ENCODE measurements at regions not wholly inside any gene's neighbourhood (a gene's known extent, or its start where the extent isn't known, plus 50 kb on each side); places are given as distances from the start of the nearest gene placed in this dataset.

DNA sequence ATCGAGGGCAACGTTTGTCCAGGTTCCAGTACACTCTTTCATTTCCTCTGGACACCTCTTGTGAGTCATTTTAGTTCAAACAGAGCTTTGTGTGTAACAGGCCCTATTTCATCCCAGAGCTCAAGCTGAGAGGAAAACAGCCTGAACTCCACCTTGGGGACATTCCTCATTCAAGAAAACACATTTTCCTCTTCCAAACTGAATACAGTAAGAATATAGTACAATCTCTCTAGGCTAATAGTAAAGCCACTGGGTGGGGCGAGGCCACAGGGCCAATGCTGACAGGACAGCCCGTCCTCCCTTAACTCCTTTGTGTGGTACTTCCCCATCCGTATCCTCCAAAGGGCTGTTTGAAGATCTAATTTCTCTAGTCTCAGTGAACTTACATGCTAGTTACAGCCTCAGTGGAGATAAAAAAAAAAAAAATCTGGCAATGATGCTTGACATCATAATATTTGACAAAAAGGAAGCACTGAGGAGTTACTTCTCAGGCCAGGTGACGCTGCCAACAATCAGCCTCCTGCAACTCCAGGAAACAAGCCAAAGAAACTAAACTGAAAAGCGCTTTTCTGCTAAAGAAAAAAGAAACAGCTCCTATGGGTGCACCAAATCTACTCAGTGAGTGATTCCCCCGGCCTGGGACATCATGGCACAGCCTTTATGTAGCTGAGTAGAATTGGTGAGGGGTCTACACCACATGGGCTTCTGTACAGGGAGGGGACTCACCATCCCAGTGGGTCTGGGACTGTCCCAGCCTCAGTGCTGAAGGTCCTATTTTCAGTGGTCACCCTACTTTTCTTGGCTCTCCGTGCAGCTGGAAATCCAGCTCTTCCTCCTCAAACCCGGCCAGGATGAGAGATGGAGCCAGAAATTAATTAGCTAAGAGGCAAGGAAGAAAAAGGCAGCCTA lies 238.2 kb upstream of the NEBL start (continued):
- TF ChIP-seq, protein P1, sequence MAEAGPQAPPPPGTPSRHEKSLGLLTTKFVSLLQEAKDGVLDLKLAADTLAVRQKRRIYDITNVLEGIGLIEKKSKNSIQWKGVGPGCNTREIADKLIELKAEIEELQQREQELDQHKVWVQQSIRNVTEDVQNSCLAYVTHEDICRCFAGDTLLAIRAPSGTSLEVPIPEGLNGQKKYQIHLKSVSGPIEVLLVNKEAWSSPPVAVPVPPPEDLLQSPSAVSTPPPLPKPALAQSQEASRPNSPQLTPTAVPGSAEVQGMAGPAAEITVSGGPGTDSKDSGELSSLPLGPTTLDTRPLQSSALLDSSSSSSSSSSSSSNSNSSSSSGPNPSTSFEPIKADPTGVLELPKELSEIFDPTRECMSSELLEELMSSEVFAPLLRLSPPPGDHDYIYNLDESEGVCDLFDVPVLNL (IDR thresholded peaks at IDR 0.05; ENCODE audit: low read depth, low read length): no peak
- TF ChIP-seq IRF4 (IDR thresholded peaks at IDR 0.05; ENCODE audit: low read depth, low read length): no peak
- no peak for TF ChIP-seq HDAC6 (IDR thresholded peaks at IDR 0.05; ENCODE audit: unreplicated experiment)
- no peak for TF ChIP-seq MTA3 (IDR thresholded peaks at IDR 0.05; ENCODE audit: borderline replicate concordance, low read length)
- TF ChIP-seq, protein P2, sequence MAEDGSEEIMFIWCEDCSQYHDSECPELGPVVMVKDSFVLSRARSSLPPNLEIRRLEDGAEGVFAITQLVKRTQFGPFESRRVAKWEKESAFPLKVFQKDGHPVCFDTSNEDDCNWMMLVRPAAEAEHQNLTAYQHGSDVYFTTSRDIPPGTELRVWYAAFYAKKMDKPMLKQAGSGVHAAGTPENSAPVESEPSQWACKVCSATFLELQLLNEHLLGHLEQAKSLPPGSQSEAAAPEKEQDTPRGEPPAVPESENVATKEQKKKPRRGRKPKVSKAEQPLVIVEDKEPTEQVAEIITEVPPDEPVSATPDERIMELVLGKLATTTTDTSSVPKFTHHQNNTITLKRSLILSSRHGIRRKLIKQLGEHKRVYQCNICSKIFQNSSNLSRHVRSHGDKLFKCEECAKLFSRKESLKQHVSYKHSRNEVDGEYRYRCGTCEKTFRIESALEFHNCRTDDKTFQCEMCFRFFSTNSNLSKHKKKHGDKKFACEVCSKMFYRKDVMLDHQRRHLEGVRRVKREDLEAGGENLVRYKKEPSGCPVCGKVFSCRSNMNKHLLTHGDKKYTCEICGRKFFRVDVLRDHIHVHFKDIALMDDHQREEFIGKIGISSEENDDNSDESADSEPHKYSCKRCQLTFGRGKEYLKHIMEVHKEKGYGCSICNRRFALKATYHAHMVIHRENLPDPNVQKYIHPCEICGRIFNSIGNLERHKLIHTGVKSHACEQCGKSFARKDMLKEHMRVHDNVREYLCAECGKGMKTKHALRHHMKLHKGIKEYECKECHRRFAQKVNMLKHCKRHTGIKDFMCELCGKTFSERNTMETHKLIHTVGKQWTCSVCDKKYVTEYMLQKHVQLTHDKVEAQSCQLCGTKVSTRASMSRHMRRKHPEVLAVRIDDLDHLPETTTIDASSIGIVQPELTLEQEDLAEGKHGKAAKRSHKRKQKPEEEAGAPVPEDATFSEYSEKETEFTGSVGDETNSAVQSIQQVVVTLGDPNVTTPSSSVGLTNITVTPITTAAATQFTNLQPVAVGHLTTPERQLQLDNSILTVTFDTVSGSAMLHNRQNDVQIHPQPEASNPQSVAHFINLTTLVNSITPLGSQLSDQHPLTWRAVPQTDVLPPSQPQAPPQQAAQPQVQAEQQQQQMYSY (CRISPR knock-in tag; IDR thresholded peaks at IDR 0.05): no peak
- TF ChIP-seq, protein P3, sequence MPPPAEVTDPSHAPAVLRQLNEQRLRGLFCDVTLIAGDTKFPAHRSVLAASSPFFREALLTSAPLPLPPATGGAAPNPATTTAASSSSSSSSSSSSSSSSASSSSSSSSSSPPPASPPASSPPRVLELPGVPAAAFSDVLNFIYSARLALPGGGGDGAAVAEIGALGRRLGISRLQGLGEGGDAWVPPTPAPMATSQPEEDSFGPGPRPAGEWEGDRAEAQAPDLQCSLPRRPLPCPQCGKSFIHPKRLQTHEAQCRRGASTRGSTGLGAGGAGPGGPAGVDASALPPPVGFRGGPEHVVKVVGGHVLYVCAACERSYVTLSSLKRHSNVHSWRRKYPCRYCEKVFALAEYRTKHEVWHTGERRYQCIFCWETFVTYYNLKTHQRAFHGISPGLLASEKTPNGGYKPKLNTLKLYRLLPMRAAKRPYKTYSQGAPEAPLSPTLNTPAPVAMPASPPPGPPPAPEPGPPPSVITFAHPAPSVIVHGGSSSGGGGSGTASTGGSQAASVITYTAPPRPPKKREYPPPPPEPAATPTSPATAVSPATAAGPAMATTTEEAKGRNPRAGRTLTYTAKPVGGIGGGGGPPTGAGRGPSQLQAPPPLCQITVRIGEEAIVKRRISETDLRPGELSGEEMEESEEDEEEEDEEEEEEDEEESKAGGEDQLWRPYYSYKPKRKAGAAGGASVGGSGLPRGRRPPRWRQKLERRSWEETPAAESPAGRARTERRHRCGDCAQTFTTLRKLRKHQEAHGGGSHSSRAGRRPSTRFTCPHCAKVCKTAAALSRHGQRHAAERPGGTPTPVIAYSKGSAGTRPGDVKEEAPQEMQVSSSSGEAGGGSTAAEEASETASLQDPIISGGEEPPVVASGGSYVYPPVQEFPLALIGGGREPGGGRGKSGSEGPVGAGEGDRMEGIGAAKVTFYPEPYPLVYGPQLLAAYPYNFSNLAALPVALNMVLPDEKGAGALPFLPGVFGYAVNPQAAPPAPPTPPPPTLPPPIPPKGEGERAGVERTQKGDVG (CRISPR knock-in tag; IDR thresholded peaks at IDR 0.05): no peak
- TF ChIP-seq, protein P4, sequence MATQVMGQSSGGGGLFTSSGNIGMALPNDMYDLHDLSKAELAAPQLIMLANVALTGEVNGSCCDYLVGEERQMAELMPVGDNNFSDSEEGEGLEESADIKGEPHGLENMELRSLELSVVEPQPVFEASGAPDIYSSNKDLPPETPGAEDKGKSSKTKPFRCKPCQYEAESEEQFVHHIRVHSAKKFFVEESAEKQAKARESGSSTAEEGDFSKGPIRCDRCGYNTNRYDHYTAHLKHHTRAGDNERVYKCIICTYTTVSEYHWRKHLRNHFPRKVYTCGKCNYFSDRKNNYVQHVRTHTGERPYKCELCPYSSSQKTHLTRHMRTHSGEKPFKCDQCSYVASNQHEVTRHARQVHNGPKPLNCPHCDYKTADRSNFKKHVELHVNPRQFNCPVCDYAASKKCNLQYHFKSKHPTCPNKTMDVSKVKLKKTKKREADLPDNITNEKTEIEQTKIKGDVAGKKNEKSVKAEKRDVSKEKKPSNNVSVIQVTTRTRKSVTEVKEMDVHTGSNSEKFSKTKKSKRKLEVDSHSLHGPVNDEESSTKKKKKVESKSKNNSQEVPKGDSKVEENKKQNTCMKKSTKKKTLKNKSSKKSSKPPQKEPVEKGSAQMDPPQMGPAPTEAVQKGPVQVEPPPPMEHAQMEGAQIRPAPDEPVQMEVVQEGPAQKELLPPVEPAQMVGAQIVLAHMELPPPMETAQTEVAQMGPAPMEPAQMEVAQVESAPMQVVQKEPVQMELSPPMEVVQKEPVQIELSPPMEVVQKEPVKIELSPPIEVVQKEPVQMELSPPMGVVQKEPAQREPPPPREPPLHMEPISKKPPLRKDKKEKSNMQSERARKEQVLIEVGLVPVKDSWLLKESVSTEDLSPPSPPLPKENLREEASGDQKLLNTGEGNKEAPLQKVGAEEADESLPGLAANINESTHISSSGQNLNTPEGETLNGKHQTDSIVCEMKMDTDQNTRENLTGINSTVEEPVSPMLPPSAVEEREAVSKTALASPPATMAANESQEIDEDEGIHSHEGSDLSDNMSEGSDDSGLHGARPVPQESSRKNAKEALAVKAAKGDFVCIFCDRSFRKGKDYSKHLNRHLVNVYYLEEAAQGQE (IDR thresholded peaks at IDR 0.05; ENCODE audit: low read depth, low read length): no peak
- TF ChIP-seq KAT2A (conservative IDR thresholded peaks at IDR 0.05; ENCODE audit: control insufficient read depth, low read depth, low read length): no peak
- TF ChIP-seq CREM (IDR thresholded peaks at IDR 0.05; ENCODE audit: low read depth): no peak
- no peak for TF ChIP-seq CREB1 (IDR thresholded peaks at IDR 0.05; ENCODE audit: low read depth)
